ENCODE measurements at regions not wholly inside any gene's neighbourhood (a gene's known extent, or its start where the extent isn't known, plus 50 kb on each side); places are given as distances from the start of the nearest gene placed in this dataset.

DNA sequence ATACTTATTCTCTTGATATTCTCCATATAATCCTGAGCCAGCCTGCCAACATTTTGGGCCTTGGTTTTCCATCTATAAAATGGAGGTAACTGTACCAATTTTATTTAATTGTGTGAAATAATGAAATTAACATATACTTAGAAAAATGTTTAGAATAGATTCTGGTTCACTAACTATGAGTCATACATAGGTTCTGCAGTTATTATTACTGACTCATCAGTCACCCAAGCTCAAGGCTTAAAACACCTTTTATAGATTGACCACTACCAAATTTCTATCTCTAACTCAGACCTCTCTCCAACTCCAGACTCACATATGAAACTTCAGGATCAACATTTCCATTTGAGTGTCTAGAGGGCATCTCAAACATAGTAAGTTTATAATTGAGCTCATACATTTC is 1277.2 kb upstream of the GJE1 start:
- no peak overlapping the region for H3K4me3 ChIP-seq (ENCODE audit: low read length)
- H3K9me2 ChIP-seq (replicated peaks; ENCODE audit: insufficient read depth, low read length) = no peaks in the 10 kb centered on the region
- H3K4me1 ChIP-seq (ENCODE audit: low read length) = no peaks in the 10 kb centered on the region
- TF ChIP-seq EZH2phosphoT487 (IDR thresholded peaks at IDR 0.05; ENCODE audit: low read length) (no peak), CTCF (IDR thresholded peaks at IDR 0.05; ENCODE audit: low read length) (no peak), EZH2 (optimal IDR thresholded peaks at IDR 0.05; ENCODE audit: low read depth, low read length) (no peak)
- no peaks in the 10 kb centered on the region for H3K27me3 ChIP-seq (replicated peaks; ENCODE audit: insufficient read depth, low read length)
- H4K20me1 ChIP-seq (ENCODE audit: insufficient read depth, low read length) = no peaks in the 10 kb centered on the region
- no peaks in the 10 kb centered on the region for H3F3A ChIP-seq (ENCODE audit: insufficient read depth, low read length)
- H3K36me3 ChIP-seq (replicated peaks; ENCODE audit: insufficient read depth, low read length) = no peaks in the 10 kb centered on the region
- DNase-seq = no peak
- no peaks in the 10 kb centered on the region for H3K9me3 ChIP-seq (replicated peaks; ENCODE audit: insufficient read depth, low read length)
- no peak overlapping the region for H3K9ac ChIP-seq (ENCODE audit: low read length)
- H3K79me2 ChIP-seq (ENCODE audit: low read length) = no peaks in the 10 kb centered on the region
- H3K4me2 ChIP-seq (ENCODE audit: low read depth, low read length) = no peak overlapping the region
- H3K27ac ChIP-seq (ENCODE audit: low read length) = no peak overlapping the region
- H2AFZ ChIP-seq (ENCODE audit: low read length) = no peak overlapping the region

GRCh38 chr6:140854318-140854717 is 1278.4 kb upstream of the GJE1 start:
- TF ChIP-seq EZH2 (optimal IDR thresholded peaks at IDR 0.05; ENCODE audit: low read depth, low read length) = no peak
- TF ChIP-seq CTCF (IDR thresholded peaks at IDR 0.05; ENCODE audit: low read length) = no peak
- no peak for TF ChIP-seq EZH2phosphoT487 (IDR thresholded peaks at IDR 0.05; ENCODE audit: low read length)
- H3K27me3 ChIP-seq (replicated peaks; ENCODE audit: insufficient read depth, low read length) = no peaks in the 10 kb centered on the region
- DNase-seq = no peak
- H3K4me3 ChIP-seq (ENCODE audit: low read length) = no peak overlapping the region
- H3K4me2 ChIP-seq (ENCODE audit: low read depth, low read length) = no peak overlapping the region
- no peak overlapping the region for H3K9ac ChIP-seq (ENCODE audit: low read length)
- H3K9me3 ChIP-seq (replicated peaks; ENCODE audit: insufficient read depth, low read length) = no peaks in the 10 kb centered on the region
- H4K20me1 ChIP-seq (ENCODE audit: insufficient read depth, low read length) = no peaks in the 10 kb centered on the region
- H3K9me2 ChIP-seq (replicated peaks; ENCODE audit: insufficient read depth, low read length) = no peaks in the 10 kb centered on the region
- H3K79me2 ChIP-seq (ENCODE audit: low read length) = no peaks in the 10 kb centered on the region
- no peak overlapping the region for H3K27ac ChIP-seq (ENCODE audit: low read length)
- no peak overlapping the region for H2AFZ ChIP-seq (ENCODE audit: low read length)
- H3F3A ChIP-seq (ENCODE audit: insufficient read depth, low read length) = no peaks in the 10 kb centered on the region
- no peaks in the 10 kb centered on the region for H3K4me1 ChIP-seq (ENCODE audit: low read length)
- no peaks in the 10 kb centered on the region for H3K36me3 ChIP-seq (replicated peaks; ENCODE audit: insufficient read depth, low read length)

- H3K4me1 ChIP-seq (ENCODE audit: low read length) = no peaks in the 10 kb centered on the region
- H3K27me3 ChIP-seq (replicated peaks; ENCODE audit: insufficient read depth, low read length) = no peaks in the 10 kb centered on the region
Observed at GRCh38 chr6:140850438-140850837, 1282.3 kb upstream of the GJE1 start.

More at GRCh38 chr6:140850438-140850837, 1282.3 kb upstream of the GJE1 start:
- no peaks in the 10 kb centered on the region for H3K36me3 ChIP-seq (replicated peaks; ENCODE audit: insufficient read depth, low read length)
- no peaks in the 10 kb centered on the region for H4K20me1 ChIP-seq (ENCODE audit: insufficient read depth, low read length)
- no peaks in the 10 kb centered on the region for H3K9me2 ChIP-seq (replicated peaks; ENCODE audit: insufficient read depth, low read length)
- no peaks in the 10 kb centered on the region for H3K79me2 ChIP-seq (ENCODE audit: low read length)
- no peak overlapping the region for H3K4me2 ChIP-seq (ENCODE audit: low read depth, low read length)
- no peak overlapping the region for H3K9ac ChIP-seq (ENCODE audit: low read length)
- H2AFZ ChIP-seq (ENCODE audit: low read length) = no peak overlapping the region
- H3K9me3 ChIP-seq (replicated peaks; ENCODE audit: insufficient read depth, low read length) = no peaks in the 10 kb centered on the region
- DNase-seq = no peak
- no peak overlapping the region for H3K4me3 ChIP-seq (ENCODE audit: low read length)
- H3F3A ChIP-seq (ENCODE audit: insufficient read depth, low read length) = no peaks in the 10 kb centered on the region
- TF ChIP-seq EZH2 (optimal IDR thresholded peaks at IDR 0.05; ENCODE audit: low read depth, low read length) (no peak), CTCF (IDR thresholded peaks at IDR 0.05; ENCODE audit: low read length) (no peak), EZH2phosphoT487 (IDR thresholded peaks at IDR 0.05; ENCODE audit: low read length) (no peak)
- H3K27ac ChIP-seq (ENCODE audit: low read length) = no peak overlapping the region
